GM23338 (cell line): ENCODE measurements at regions not wholly inside any gene's neighbourhood (a gene's known extent, or its start where the extent isn't known, plus 50 kb on each side); places are given as distances from the start of the nearest gene placed in this dataset.

Source experiments
- ATAC-seq: fragments of 200-7000 bp; cut with Tn5 transposase; 3 replicates; pipeline ENCODE4 v1.9.1; 2020
- DNase-seq: peaks from one replicate; pipeline ENCODE4 v3.0.0-alpha.2; 2015; ENCODE audit warnings: low spot score
- H2AFZ ChIP-seq: fragments of 200-600 bp; sonication (generic); 2 replicates; pipeline ENCODE4 v1.8.0; 2016; ENCODE audit warnings: antibody characterized with exemption, mild to moderate bottlenecking, moderate library complexity
- H3F3A ChIP-seq: fragments of 200-600 bp; sonication (generic); replicated peaks from 2 replicates; pipeline ENCODE4 v1.8.0; 2017; ENCODE audit warnings: antibody characterized with exemption, mixed run types, low read depth
- H3K27ac ChIP-seq: fragments of 200-600 bp; sonication (generic); 2 replicates; pipeline ENCODE4 v1.6.1; 2016; ENCODE audit warnings: low read depth
- H3K27me3 ChIP-seq: fragments of 200-600 bp; sonication (generic); 2 replicates; pipeline ENCODE4 v1.8.0; 2016; ENCODE audit warnings: mild to moderate bottlenecking, mixed run types, moderate library complexity; ENCODE audit not compliant: insufficient read depth
- H3K36me3 ChIP-seq: fragments of 200-600 bp; sonication (generic); 2 replicates; pipeline ENCODE4 v1.8.0; 2016; ENCODE audit warnings: mild to moderate bottlenecking; ENCODE audit not compliant: insufficient read depth
- H3K4me1 ChIP-seq: fragments of 200-600 bp; sonication (generic); 2 replicates; pipeline ENCODE4 v1.8.0; 2016; ENCODE audit warnings: mild to moderate bottlenecking, moderate library complexity; ENCODE audit not compliant: insufficient read depth
- H3K4me2 ChIP-seq: fragments of 200-600 bp; sonication (generic); 2 replicates; pipeline ENCODE4 v1.7.1; 2017; ENCODE audit warnings: mixed run types
- H3K4me3 ChIP-seq: fragments of 200-600 bp; sonication (generic); 2 replicates; pipeline ENCODE4 v1.6.1; 2016; ENCODE audit warnings: mixed run types
- H3K79me2 ChIP-seq: fragments of 200-600 bp; sonication (generic); replicated peaks from 2 replicates; pipeline ENCODE4 v1.8.0; 2017; ENCODE audit warnings: mild to moderate bottlenecking; ENCODE audit not compliant: insufficient read depth
- H3K9me2 ChIP-seq: fragments of 200-600 bp; sonication (generic); 2 replicates; pipeline ENCODE4 v1.8.0; 2017; ENCODE audit not compliant: insufficient read depth
- H4K20me1 ChIP-seq: fragments of 200-600 bp; sonication (generic); replicated peaks from 2 replicates; pipeline ENCODE4 v1.8.0; 2017; ENCODE audit warnings: mild to moderate bottlenecking; ENCODE audit not compliant: insufficient read depth
- H3K27ac Mint-ChIP-seq: 2 replicates; pipeline ENCODE4 v1.8.0; 2020; ENCODE audit warnings: inconsistent platforms, mild to moderate bottlenecking, moderate library complexity, mixed read lengths
- H3K27me3 Mint-ChIP-seq: 3 replicates; pipeline ENCODE4 v1.8.0; 2022; ENCODE audit warnings: low read depth, mild to moderate bottlenecking, moderate library complexity, mixed read lengths, inconsistent platforms; ENCODE audit not compliant: insufficient read depth, poor library complexity
- H3K36me3 Mint-ChIP-seq: 3 replicates; pipeline ENCODE4 v1.8.0; 2021; ENCODE audit warnings: low read depth, mild to moderate bottlenecking, inconsistent platforms, moderate library complexity, mixed read lengths
- H3K4me1 Mint-ChIP-seq: 3 replicates; pipeline ENCODE4 v1.8.0; 2020; ENCODE audit warnings: mild to moderate bottlenecking, inconsistent platforms, mixed read lengths
- H3K4me3 Mint-ChIP-seq: 3 replicates; pipeline ENCODE4 v1.8.0; 2021; ENCODE audit warnings: moderate library complexity, mild to moderate bottlenecking, inconsistent platforms, mixed read lengths
- H3K9me3 Mint-ChIP-seq: 3 replicates; pipeline ENCODE4 v1.8.0; 2020; ENCODE audit warnings: moderate library complexity, mild to moderate bottlenecking, inconsistent platforms, mixed read lengths
- CREB1 ChIP-seq: fragments of 250-450 bp; sonication (Bioruptor Pico); IDR thresholded peaks from 2 replicates; pipeline ENCODE4 v1.5.0; 2020; ENCODE audit warnings: low read depth, mild to moderate bottlenecking, moderate library complexity
- EZH2 ChIP-seq: fragments of 200-600 bp; sonication (generic); IDR thresholded peaks from one replicate; pipeline ENCODE4 v1.8.0; 2017; ENCODE audit warnings: antibody characterized with exemption, mild to moderate bottlenecking, low read depth; ENCODE audit not compliant: unreplicated experiment
- EZH2phosphoT487 ChIP-seq: fragments of 200-600 bp; sonication (generic); IDR thresholded peaks from one replicate; pipeline ENCODE4 v1.8.1; 2018; ENCODE audit warnings: antibody characterized with exemption; ENCODE audit not compliant: unreplicated experiment
- JUNB ChIP-seq: IDR thresholded peaks from one replicate; pipeline ENCODE4 v1.6.1; 2016; ENCODE audit warnings: antibody characterized with exemption; ENCODE audit not compliant: unreplicated experiment
- NANOG ChIP-seq: IDR thresholded peaks from 2 replicates; pipeline ENCODE4 v1.6.1; 2016; ENCODE audit warnings: antibody characterized with exemption, borderline replicate concordance
- POLR2AphosphoS5 ChIP-seq: IDR thresholded peaks from 2 replicates; pipeline ENCODE4 v1.6.1; 2016; ENCODE audit warnings: antibody characterized with exemption, low read depth
- STAT1 ChIP-seq: IDR thresholded peaks from one replicate; pipeline ENCODE4 v1.6.1; 2016; ENCODE audit warnings: antibody characterized with exemption; ENCODE audit not compliant: unreplicated experiment
- ZNF114 ChIP-seq: fragments of 250-450 bp; sonication (Bioruptor Pico); IDR thresholded peaks from 2 replicates; pipeline ENCODE4 v1.5.0; 2020; ENCODE audit warnings: mild to moderate bottlenecking, moderate library complexity
- ZNF331 ChIP-seq: fragments of 250-450 bp; sonication (Bioruptor Pico); IDR thresholded peaks from 2 replicates; pipeline ENCODE4 v1.5.0; 2020; ENCODE audit warnings: low read depth, mild to moderate bottlenecking, moderate library complexity
- TF ChIP-seq, protein P1 (sequence below): IDR thresholded peaks from 2 replicates; pipeline ENCODE4 v1.6.1; 2016; ENCODE audit warnings: antibody characterized with exemption
- TF ChIP-seq, protein P2 (sequence below): fragments of 250-450 bp; sonication (Bioruptor Pico); IDR thresholded peaks from 2 replicates; pipeline ENCODE4 v1.5.0; 2020; ENCODE audit warnings: mild to moderate bottlenecking, moderate library complexity

DNA sequence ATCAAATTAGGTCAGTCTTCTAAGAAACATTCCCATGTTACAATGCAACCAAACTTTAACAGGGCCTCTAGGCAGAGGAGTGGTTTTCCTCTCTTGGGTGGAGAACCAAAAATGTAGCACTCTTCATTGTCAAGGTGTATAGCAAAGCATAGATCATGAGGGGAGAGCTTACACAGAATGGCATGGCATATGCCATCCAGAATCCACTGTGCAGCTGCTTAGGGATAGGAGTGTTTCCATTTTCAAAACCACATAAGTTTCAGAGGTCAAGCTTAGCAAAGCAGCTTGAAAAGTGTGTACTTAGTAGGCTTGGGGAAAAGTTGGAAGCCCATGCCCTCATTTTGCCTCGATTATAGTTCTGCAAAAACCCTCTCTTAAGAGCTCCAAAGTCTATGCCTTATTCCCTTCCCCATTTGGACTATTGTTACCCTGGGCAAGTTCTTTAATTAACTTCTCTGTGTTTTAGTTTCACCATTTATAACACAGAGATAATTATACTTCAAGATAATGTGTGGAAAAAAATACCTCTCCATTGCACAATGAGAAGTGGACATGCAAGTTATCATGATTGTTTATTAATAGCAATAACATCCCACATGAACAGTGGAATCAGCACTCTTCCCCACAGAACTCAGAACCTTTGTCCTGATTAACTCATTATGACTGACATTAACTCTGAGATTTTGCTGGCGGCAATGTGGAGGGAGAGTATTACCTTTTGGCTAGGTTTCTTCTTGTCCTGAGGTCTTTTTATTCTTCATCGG lies 398.9 kb upstream of the WWC1 start:
- no peaks in the 10 kb centered on the region for H3K36me3 ChIP-seq
- no peaks in the 10 kb centered on the region for H4K20me1 ChIP-seq

More for the DNA sequence above, 398.9 kb upstream of the WWC1 start:
- Histone ChIP-seq H2AFZ (no peak overlapping the region), H3F3A (no peaks in the 10 kb centered on the region), H3K4me2 (no peak overlapping the region), H3K9me2 (0 out of 2 replicates have a peak, but pooled peaks cover 5% of the 10 kb centered on the region), H3K79me2 (no peaks in the 10 kb centered on the region), H3K27me3 (no peaks in the 10 kb centered on the region), H3K4me1 (peaks cover 22% of the 10 kb centered on the region), H3K4me3 (no peak overlapping the region), H3K27ac (no peak overlapping the region)
- Mint-ChIP-seq H3K27ac (no peak overlapping the region), H3K9me3 (no peaks in the 10 kb centered on the region; the same call in 2 of the 3 replicates), H3K27me3 (peaks cover 4% of the 10 kb centered on the region), H3K4me3 (no peak overlapping the region), H3K4me1 (peaks cover 40% of the 10 kb centered on the region), H3K36me3 (0 out of 3 replicates have a peak, but pooled peaks cover 6% of the 10 kb centered on the region)
- ATAC-seq (no peak), DNase-seq (no peak)
- TF ChIP-seq EZH2 (no peak), EZH2phosphoT487 (no peak), POLR2AphosphoS5 (no peak), JUNB (no peak), ZNF114 (CRISPR knock-in tag) (no peak), NANOG (no peak), CREB1 (CRISPR knock-in tag) (no peak), STAT1 (no peak), ZNF331 (CRISPR knock-in tag) (no peak)
- TF ChIP-seq, protein P1, sequence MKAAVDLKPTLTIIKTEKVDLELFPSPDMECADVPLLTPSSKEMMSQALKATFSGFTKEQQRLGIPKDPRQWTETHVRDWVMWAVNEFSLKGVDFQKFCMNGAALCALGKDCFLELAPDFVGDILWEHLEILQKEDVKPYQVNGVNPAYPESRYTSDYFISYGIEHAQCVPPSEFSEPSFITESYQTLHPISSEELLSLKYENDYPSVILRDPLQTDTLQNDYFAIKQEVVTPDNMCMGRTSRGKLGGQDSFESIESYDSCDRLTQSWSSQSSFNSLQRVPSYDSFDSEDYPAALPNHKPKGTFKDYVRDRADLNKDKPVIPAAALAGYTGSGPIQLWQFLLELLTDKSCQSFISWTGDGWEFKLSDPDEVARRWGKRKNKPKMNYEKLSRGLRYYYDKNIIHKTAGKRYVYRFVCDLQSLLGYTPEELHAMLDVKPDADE = no peak
- TF ChIP-seq, protein P2, sequence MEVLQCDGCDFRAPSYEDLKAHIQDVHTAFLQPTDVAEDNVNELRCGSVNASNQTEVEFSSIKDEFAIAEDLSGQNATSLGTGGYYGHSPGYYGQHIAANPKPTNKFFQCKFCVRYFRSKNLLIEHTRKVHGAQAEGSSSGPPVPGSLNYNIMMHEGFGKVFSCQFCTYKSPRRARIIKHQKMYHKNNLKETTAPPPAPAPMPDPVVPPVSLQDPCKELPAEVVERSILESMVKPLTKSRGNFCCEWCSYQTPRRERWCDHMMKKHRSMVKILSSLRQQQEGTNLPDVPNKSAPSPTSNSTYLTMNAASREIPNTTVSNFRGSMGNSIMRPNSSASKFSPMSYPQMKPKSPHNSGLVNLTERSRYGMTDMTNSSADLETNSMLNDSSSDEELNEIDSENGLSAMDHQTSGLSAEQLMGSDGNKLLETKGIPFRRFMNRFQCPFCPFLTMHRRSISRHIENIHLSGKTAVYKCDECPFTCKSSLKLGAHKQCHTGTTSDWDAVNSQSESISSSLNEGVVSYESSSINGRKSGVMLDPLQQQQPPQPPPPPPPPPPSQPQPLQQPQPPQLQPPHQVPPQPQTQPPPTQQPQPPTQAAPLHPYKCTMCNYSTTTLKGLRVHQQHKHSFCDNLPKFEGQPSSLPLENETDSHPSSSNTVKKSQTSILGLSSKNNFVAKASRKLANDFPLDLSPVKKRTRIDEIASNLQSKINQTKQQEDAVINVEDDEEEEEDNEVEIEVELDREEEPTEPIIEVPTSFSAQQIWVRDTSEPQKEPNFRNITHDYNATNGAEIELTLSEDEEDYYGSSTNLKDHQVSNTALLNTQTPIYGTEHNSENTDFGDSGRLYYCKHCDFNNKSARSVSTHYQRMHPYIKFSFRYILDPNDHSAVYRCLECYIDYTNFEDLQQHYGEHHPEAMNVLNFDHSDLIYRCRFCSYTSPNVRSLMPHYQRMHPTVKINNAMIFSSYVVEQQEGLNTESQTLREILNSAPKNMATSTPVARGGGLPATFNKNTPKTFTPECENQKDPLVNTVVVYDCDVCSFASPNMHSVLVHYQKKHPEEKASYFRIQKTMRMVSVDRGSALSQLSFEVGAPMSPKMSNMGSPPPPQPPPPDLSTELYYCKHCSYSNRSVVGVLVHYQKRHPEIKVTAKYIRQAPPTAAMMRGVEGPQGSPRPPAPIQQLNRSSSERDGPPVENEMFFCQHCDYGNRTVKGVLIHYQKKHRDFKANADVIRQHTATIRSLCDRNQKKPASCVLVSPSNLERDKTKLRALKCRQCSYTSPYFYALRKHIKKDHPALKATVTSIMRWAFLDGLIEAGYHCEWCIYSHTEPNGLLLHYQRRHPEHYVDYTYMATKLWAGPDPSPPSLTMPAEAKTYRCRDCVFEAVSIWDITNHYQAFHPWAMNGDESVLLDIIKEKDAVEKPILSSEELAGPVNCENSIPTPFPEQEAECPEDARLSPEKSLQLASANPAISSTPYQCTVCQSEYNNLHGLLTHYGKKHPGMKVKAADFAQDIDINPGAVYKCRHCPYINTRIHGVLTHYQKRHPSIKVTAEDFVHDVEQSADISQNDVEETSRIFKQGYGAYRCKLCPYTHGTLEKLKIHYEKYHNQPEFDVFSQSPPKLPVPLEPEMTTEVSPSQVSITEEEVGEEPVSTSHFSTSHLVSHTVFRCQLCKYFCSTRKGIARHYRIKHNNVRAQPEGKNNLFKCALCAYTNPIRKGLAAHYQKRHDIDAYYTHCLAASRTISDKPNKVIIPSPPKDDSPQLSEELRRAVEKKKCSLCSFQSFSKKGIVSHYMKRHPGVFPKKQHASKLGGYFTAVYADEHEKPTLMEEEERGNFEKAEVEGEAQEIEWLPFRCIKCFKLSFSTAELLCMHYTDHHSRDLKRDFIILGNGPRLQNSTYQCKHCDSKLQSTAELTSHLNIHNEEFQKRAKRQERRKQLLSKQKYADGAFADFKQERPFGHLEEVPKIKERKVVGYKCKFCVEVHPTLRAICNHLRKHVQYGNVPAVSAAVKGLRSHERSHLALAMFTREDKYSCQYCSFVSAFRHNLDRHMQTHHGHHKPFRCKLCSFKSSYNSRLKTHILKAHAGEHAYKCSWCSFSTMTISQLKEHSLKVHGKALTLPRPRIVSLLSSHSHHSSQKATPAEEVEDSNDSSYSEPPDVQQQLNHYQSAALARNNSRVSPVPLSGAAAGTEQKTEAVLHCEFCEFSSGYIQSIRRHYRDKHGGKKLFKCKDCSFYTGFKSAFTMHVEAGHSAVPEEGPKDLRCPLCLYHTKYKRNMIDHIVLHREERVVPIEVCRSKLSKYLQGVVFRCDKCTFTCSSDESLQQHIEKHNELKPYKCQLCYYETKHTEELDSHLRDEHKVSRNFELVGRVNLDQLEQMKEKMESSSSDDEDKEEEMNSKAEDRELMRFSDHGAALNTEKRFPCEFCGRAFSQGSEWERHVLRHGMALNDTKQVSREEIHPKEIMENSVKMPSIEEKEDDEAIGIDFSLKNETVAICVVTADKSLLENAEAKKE (CRISPR knock-in tag) = no peak
